Cortex of kidney (tissue), 1 donor: ENCODE measurements at regions not wholly inside any gene's neighbourhood (a gene's known extent, or its start where the extent isn't known, plus 50 kb on each side); places are given as distances from the start of the nearest gene placed in this dataset.
"Not testable (repeated sequence)": the region's sequence is repeated elsewhere in the genome, so short reads cannot be mapped to it uniquely, and the experiment has no call there.

Experiments
- DNase-seq: peaks from one replicate; lab custom pipeline; 2025; lab: John Stamatoyannopoulos, UW

DNA sequence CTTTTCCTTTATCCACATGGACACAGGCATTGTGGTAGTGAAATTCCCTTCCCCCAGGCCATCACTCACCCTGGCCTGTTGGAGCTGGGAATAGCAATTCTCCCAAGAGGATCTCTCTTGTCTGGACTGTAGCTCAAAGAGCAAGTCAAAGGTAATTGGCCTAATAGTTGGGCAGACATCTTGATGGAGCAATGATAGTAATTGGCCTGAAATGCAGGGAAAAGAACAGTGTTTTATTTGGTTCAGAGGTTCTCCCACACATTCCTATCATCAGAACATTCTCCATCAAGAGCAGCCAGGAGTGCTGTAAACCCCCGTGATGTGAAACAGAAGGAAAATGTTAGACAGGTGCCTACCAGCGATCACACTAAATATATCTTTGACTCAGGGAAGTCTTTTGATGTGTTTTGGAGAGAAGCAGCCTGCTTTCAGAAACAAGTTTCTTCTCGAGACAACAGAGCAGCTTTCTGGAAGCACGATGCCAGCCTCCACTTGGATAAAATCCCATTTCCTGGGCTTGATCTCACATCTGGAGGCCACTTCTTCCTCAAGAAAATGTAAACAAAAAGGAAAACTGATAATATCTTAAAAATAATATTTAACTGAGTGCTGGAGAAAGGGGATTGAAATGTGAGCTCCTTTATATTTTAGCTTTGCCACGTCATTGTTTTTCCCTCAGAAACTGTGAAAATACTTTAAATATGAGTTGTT is 198.1 kb upstream of the WWC1 start:
- DNase-seq = no peak

- no peak for DNase-seq
These were observed 194.9 kb upstream of the WWC1 start for GRCh38 chr5:168096525-168096924.

GRCh38 chr5:168097876-168098653 is 193.4 kb upstream of the WWC1 start:
- no peak for DNase-seq

GRCh38 chr5:168101352-168101751 is 190.1 kb upstream of the WWC1 start:
- no peak for DNase-seq

- DNase-seq = not testable (repeated sequence)
These were observed 188.4 kb upstream of the WWC1 start for GRCh38 chr5:168103018-168103417.

DNA sequence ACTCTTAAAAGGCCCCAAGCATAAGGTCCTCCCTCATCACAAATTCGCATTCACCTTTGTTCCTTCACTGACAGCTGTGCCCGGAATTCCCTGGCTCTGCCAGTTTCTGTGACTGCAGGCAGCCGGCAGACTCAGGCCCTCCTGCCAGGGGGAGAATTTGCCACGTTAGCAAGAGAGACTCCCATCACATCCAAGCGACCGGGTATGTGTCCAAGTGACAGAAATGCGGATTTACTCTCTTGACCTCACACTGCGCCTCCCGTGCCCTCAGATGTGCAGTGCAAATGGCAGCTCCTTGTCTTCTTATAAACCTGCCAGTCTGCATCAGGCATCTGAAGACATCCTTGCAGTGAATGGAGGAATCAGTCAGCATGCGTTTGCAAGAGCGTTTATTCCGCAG is 187.1 kb upstream of the WWC1 start:
- DNase-seq = no peak

DNA sequence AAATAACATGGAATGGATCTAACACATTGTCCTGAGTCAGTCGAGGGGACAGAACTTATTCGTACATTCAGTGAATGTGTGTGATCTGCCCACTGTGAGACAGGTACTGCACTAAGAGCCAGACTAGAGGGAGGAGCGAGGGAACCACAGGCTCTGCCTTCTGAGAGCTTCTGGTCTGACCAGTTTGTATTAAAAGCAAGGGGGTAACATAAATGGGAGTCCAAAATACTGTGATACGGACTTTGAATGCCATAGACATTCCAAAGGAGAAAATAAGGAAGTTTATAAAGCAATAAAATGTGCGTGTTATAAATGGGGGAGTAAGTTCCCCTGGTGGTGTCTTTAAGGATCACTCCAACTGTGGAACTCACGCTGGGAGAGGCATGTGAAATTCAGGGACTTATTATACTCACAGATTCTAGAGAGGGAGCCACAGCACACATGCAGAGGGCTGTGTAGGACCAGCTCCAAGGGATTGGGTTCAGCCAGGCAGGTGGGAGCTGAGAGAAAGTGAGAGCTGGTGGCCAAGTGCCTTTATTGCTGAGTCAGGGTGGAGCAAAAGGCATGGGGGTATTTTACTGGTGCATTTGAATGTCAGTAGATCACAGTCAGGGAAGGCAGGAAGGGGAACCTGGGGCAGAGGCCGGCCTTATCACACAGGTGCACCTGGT is 186.5 kb upstream of the WWC1 start:
- DNase-seq = no peak

DNA sequence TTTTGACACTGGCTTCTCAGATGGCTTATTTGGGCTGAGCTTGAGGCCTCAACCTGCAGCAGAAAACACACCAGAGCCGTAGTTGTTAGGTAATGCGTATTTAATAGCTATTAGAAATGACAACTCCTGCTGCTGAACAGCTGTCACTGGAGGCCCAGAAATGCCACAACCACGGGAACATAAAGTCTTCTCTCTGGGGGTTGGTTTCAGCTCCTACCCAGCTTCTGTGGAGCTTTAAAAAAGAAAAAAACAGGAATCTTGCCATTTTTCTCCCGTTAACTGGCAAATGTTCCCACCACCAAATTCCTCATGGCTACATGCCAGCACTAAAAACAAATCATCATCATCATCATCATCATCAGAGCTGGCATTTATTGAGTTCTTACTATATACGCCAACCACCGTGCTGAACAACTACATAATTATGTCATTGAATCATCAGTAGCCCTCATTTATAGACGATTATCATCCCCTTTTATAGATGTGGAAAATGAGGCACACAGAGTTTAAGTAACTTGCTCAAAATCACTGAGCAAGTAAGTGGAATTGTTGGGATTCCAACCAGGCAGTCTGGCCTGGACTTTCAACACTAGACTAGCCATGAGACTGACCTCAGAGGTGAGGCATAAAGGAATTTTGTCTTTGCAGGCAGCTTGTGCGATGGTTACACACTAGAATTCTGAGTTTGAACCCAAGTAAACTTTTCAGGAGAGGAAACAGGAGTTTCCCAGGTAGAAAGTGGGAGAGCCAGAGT is 185.3 kb upstream of the WWC1 start:
- DNase-seq = no peak

DNA sequence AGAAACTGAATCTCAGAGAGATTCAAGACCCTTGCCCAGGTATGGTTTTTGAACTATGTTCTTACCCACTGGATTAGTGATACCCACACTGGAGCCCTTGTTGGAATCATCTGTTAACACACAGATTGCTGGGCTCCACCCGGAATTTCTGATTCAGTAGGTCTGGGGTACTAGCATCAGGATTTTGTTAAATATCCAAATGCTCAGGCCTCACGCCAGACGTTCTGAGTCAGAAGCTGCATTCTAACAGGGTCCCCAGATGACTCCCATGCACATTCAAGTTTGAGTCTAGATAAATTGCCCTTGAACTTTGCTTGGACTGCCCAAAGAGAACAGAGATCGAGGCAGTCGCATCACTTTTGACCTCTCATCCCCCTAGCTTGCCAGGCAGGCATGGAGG is 182.0 kb upstream of the WWC1 start:
- DNase-seq = no peak

- DNase-seq = no peak
These were observed 181.1 kb upstream of the WWC1 start for GRCh38 chr5:168110384-168110783.

DNA sequence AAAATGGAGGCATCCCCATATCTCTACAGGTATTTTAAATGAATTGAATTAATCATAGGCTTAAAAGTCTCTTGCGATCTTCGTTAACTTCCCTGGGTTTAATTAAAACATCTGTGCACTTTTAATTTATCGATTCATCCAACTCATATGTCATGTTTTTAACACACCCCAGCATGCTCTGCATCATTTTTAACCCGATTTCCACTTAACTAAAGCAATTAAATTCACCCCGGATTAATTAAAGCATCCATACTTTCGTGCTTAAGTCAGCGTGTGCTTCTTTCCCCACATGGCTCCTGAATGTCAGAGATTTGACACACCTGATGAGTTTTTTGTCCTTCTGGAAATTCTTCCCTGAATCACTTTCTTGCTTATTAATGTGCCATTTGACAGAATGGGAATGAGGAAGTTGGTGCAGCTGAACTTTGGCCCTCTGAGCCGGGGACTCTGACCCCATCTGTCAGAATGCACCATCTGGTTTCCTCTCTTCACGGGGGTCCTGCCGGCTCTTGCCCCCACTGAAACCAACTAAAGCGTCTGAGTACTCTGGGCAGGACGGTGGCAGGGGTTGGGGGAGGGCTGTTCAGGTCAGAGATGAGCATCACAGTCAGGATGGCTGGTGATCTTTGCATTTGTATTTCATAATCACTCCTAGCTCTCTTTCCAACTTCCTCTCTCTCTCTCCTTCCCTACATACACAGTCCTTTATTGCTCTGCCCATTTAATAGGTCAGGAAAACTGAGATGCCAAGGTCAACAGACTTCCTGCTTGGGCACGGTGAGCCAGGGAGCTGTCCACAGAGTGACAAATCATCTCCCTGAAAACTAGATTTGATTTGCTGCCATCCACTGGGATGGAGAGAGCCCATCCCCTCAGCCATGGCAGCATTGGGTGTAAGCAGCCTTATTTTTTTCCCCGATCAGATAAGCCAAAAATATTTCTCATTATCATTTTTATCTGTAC is 180.3 kb upstream of the WWC1 start:
- no peak for DNase-seq

GRCh38 chr5:168114444-168115017 is 176.9 kb upstream of the WWC1 start:
- no peak for DNase-seq

DNA sequence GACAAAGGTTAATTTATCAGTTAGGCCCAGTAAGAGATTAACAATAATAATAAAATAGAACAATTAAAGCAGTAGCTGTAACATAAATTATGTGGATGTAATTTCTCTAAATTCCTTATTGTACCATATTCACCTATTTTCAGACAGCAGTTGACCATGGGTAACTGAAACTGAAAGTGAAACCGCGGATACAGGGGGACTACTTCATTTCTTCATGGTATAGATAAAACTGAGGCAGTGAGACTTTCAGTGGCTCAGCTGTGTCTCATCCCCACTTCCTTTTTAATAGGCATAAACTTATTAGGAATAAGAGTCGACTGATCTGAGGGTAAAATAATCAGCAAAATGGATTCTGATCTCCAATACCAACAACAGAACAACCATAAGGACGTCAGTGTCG is 174.0 kb upstream of the WWC1 start:
- DNase-seq = no peak

- DNase-seq = no peak
These were observed 173.3 kb upstream of the WWC1 start for GRCh38 chr5:168118042-168118668.

- DNase-seq = no peak
These were observed 170.9 kb upstream of the WWC1 start for GRCh38 chr5:168120401-168121137.

DNA sequence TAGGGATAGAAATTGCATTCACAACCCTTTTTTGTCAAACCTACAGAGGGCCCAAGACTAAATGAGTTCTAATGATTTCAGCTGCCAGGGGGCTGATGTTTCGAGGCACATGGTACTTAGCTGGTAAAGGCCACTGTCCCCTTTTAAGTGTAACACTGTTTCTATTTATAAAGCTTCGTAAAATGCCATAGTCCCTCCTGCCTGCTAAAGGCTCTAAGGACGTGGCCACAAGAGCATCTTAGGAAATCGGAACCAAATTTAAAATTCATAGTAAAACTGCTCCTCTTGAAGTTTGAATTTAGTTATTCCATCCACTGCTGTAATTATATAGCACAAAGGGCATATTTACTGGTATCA is 170.3 kb upstream of the WWC1 start:
- DNase-seq = no peak

- DNase-seq = no peak
These were observed 167.6 kb upstream of the WWC1 start for GRCh38 chr5:168123631-168124528.

DNA sequence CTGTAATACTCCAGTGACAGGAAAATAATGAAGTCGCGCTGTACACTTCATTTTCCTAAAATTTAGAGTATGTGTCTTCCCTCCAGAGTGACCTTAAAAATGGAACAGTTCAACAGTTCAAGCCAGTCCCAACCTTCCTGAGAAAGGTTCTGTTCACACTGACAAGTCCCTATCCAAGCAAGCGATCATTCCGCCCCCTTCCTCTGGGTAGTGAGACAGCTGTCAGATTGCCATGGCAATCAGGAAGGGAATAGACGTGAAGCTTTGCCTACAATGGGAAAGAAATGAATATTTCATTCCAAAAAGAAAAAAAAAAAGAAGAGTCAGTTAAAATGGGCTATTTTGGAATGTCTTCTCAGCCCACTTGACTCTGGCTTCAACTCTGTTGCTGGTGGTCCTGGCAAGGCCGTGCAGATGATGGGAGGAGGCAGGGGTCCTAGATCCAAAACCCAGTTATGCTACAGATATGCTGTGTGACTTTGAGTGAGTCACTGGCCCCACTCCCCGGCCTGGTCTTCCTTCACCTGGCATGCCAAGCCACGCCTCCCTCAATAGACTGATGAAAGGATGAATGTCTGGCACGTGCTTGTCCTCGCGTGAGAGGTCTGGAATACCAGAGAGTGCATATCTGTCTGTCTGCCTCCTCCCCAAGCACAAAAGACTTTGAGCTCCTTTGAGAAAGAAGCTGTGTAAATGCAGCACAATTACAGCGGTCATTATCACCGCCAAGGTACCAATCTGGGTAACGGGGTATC is 165.8 kb upstream of the WWC1 start:
- DNase-seq = no peak
